Spleen (tissue), 7 donors: ENCODE measurements at regions not wholly inside any gene's neighbourhood (a gene's known extent, or its start where the extent isn't known, plus 50 kb on each side); places are given as distances from the start of the nearest gene placed in this dataset.

Source experiments
- POLR2A ChIP-seq, 3 donors: fragments of 450-650 bp; IDR thresholded peaks; one replicate each; pipeline ENCODE4 v1.5.1; 2017; ENCODE audit warnings: antibody characterized with exemption in 3 of 3, mild to moderate bottlenecking in 1 of 3
- TF ChIP-seq, protein P1 (sequence below), 11 experiments: fragments of 200-600 bp in 7 of 11; fragments of 450-650 bp in 4 of 11; sonication (generic) in 4 of 11; IDR thresholded peaks in 8 of 11; conservative IDR thresholded peaks in 3 of 11; 1 replicate in 7 of 11; 2 replicates in 4 of 11; pipeline versions ENCODE4 v1.4.0 to v1.8.0; 2016 to 2021; ENCODE audit warnings: antibody characterized with exemption in 11 of 11, inconsistent platforms in 4 of 11, mild to moderate bottlenecking in 1 of 11
- donor health status: DM: no; HTN: no; CAD: no; lungs with moderate emphysema.
- donor health status: DM: no; HTN: no; CAD: no.
- donor health status: DM: no; HTN: no; CAD: no.

GRCh38 chr5:145586661-145587307 lies 248.4 kb downstream of the PRELID2 start:
- no peak for TF ChIP-seq POLR2A (IDR thresholded peaks at IDR 0.05)
- TF ChIP-seq, protein P1, sequence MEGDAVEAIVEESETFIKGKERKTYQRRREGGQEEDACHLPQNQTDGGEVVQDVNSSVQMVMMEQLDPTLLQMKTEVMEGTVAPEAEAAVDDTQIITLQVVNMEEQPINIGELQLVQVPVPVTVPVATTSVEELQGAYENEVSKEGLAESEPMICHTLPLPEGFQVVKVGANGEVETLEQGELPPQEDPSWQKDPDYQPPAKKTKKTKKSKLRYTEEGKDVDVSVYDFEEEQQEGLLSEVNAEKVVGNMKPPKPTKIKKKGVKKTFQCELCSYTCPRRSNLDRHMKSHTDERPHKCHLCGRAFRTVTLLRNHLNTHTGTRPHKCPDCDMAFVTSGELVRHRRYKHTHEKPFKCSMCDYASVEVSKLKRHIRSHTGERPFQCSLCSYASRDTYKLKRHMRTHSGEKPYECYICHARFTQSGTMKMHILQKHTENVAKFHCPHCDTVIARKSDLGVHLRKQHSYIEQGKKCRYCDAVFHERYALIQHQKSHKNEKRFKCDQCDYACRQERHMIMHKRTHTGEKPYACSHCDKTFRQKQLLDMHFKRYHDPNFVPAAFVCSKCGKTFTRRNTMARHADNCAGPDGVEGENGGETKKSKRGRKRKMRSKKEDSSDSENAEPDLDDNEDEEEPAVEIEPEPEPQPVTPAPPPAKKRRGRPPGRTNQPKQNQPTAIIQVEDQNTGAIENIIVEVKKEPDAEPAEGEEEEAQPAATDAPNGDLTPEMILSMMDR (IDR thresholded peaks at IDR 0.05 in 8 of 11, conservative IDR thresholded peaks at IDR 0.05 in 3 of 11), result no peak
